CD14-positive monocyte (primary cell): ENCODE measurements at regions not wholly inside any gene's neighbourhood (a gene's known extent, or its start where the extent isn't known, plus 50 kb on each side); places are given as distances from the start of the nearest gene placed in this dataset.

ENCODE experiments used
- DNase-seq, 3 donors: peaks; one replicate each; pipeline ENCODE4 v3.0.0-alpha.2; 2011 to 2022
- H2AFZ ChIP-seq: 2 replicates; pipeline ENCODE4 v1.6.0; 2012; ENCODE audit warnings: mild to moderate bottlenecking, low read depth, low read length, inconsistent platforms; ENCODE audit not compliant: insufficient read depth, poor library complexity, severe bottlenecking
- H3K27ac ChIP-seq, 2 donors: 1 replicate in 1 of 2; 2 replicates in 1 of 2; pipeline ENCODE4 v1.5.1; 2012 to 2013; ENCODE audit warnings: low read length in 2 of 2, control low read depth in 1 of 2, inconsistent platforms in 1 of 2, low read depth in 1 of 2, mild to moderate bottlenecking in 1 of 2
- H3K27me3 ChIP-seq, 2 donors: one replicate each; pipeline versions ENCODE4 v1.6.0 to v1.6.1; 2011 to 2013; ENCODE audit warnings: low read length in 2 of 2; ENCODE audit not compliant: control insufficient read depth in 2 of 2, insufficient read depth in 2 of 2
- H3K36me3 ChIP-seq, 2 donors: replicated peaks in 1 of 2; 1 replicate in 1 of 2; 2 replicates in 1 of 2; pipeline versions ENCODE4 v1.5.1 to v1.6.1; 2012 to 2013; ENCODE audit warnings: low read length in 2 of 2, control low read depth in 1 of 2, inconsistent platforms in 1 of 2, mild to moderate bottlenecking in 1 of 2; ENCODE audit not compliant: insufficient read depth in 2 of 2, control insufficient read depth in 1 of 2
- H3K4me1 ChIP-seq, 2 donors: 1 replicate in 1 of 2; 2 replicates in 1 of 2; pipeline versions ENCODE4 v1.5.1 to v1.6.1; 2012 to 2013; ENCODE audit warnings: low read length in 2 of 2, control low read depth in 1 of 2, inconsistent platforms in 1 of 2, mild to moderate bottlenecking in 1 of 2, moderate library complexity in 1 of 2; ENCODE audit not compliant: insufficient read depth in 2 of 2, control insufficient read depth in 1 of 2
- H3K4me2 ChIP-seq: replicated peaks from 2 replicates; pipeline ENCODE3; 2012; ENCODE audit warnings: low read length, moderate library complexity, mild to moderate bottlenecking; ENCODE audit not compliant: poor library complexity, severe bottlenecking; ENCODE audit errors: extremely low read depth
- H3K4me3 ChIP-seq, 3 experiments: fragments of 200-600 bp in 1 of 3; sonication (generic) in 1 of 3; replicated peaks in 1 of 3; 1 replicate in 2 of 3; 2 replicates in 1 of 3; pipeline ENCODE4 v1.5.1; 2011 to 2013; ENCODE audit warnings: low read length in 3 of 3, mild to moderate bottlenecking in 3 of 3, control low read depth in 2 of 3, low read depth in 2 of 3, inconsistent platforms in 1 of 3, moderate library complexity in 1 of 3
- H3K79me2 ChIP-seq: 2 replicates; pipeline ENCODE4 v1.6.0; 2012; ENCODE audit warnings: mild to moderate bottlenecking, control low read depth, inconsistent platforms, low read length, moderate library complexity; ENCODE audit not compliant: insufficient read depth
- H3K9ac ChIP-seq: 2 replicates; pipeline ENCODE4 v1.6.0; 2017; ENCODE audit warnings: low read length, mild to moderate bottlenecking; ENCODE audit not compliant: insufficient read depth, poor library complexity, severe bottlenecking
- H3K9me3 ChIP-seq, 2 donors: replicated peaks in 1 of 2; 1 replicate in 1 of 2; 2 replicates in 1 of 2; pipeline versions ENCODE4 v1.5.1 to v1.6.1; 2012 to 2013; ENCODE audit warnings: low read length in 2 of 2, control low read depth in 1 of 2; ENCODE audit not compliant: control insufficient read depth in 1 of 2, insufficient read depth in 1 of 2
- H4K20me1 ChIP-seq: 2 replicates; pipeline ENCODE4 v1.6.0; 2012; ENCODE audit warnings: mild to moderate bottlenecking, low read length, control low read depth, moderate library complexity; ENCODE audit not compliant: insufficient read depth
- H3K27ac Mint-ChIP-seq, 7 donors: one replicate each; pipeline ENCODE4 v1.8.0; 2020; ENCODE audit warnings: mild to moderate bottlenecking in 7 of 7, mixed read lengths in 7 of 7, moderate library complexity in 6 of 7, inconsistent platforms in 2 of 7
- H3K27me3 Mint-ChIP-seq, 3 donors: one replicate each; pipeline ENCODE4 v1.8.0; 2021 to 2022; ENCODE audit warnings: low read depth in 3 of 3, mild to moderate bottlenecking in 3 of 3, mixed read lengths in 3 of 3, moderate library complexity in 3 of 3, inconsistent platforms in 1 of 3
- H3K36me3 Mint-ChIP-seq, 2 donors: one replicate each; pipeline ENCODE4 v1.8.0; 2020; ENCODE audit warnings: mixed read lengths in 2 of 2, inconsistent platforms in 1 of 2, mild to moderate bottlenecking in 1 of 2
- H3K4me1 Mint-ChIP-seq: one replicate; pipeline ENCODE4 v1.8.0; 2020; ENCODE audit warnings: mild to moderate bottlenecking, mixed read lengths
- H3K4me3 Mint-ChIP-seq, 2 donors: one replicate each; pipeline ENCODE4 v1.8.0; 2020; ENCODE audit warnings: mild to moderate bottlenecking in 2 of 2, mixed read lengths in 2 of 2, moderate library complexity in 1 of 2
- H3K9me3 Mint-ChIP-seq, 7 donors: one replicate each; pipeline ENCODE4 v1.8.0; 2020 to 2022; ENCODE audit warnings: mixed read lengths in 7 of 7, mild to moderate bottlenecking in 6 of 7, moderate library complexity in 6 of 7, inconsistent platforms in 2 of 7
- CTCF ChIP-seq: fragments of 200-600 bp; IDR thresholded peaks from one replicate; pipeline ENCODE4 v1.8.0; 2022; ENCODE audit warnings: antibody characterized with exemption, mild to moderate bottlenecking
- WGBS: methylation state at CpG from one replicate; pipeline ENCODE4 v1.1.5; 2013; ENCODE audit warnings: missing lambda C conversion rate; ENCODE audit not compliant: insufficient coverage; 5-methylcytosine and 5-hydroxymethylcytosine counted together
- intact Hi-C, 2 donors: fragments of 100-400 bp; cut with micrococcal nuclease; formaldehyde crosslinking; loops; one replicate each; pipeline versions ENCODE4 v1.15.0 to v1.15.1; 2023

- no CpG with 5 or more reads among the region's 1 CpG for whole genome bisulfite sequencing
- no peak overlapping the region for H3K4me3 Mint-ChIP-seq
- no peak overlapping the region for H3K9ac ChIP-seq
- no peaks in the 10 kb centered on the region for H3K36me3 Mint-ChIP-seq
- no peaks in the 10 kb centered on the region for H3K4me1 ChIP-seq
- H3K9me3 ChIP-seq, result peaks cover 11 to 20% of the 10 kb centered on the region in 2 donors
- peaks cover 1 to 2% (median 1%) of the 10 kb centered on the region in 3 donors for H3K27me3 Mint-ChIP-seq
- H3K27ac ChIP-seq, result no peak overlapping the region
- no peaks in the 10 kb centered on the region for H4K20me1 ChIP-seq
- H3K27me3 ChIP-seq, result no peaks in the 10 kb centered on the region
- H3K9me3 Mint-ChIP-seq, result peaks cover 2 to 18% (median 3%) of the 10 kb centered on the region in 7 donors
- H3K4me1 Mint-ChIP-seq, result no peaks in the 10 kb centered on the region
- no peak overlapping the region for H3K4me3 ChIP-seq
- no peak for DNase-seq
- H3K27ac Mint-ChIP-seq, result no peak overlapping the region
- no peak overlapping the region for H2AFZ ChIP-seq
- H3K36me3 ChIP-seq, result no peaks in the 10 kb centered on the region
- H3K79me2 ChIP-seq, result no peaks in the 10 kb centered on the region
- TF ChIP-seq CTCF, result no peak
- intact Hi-C loops, result no loop called here
- H3K4me2 ChIP-seq, result no peak overlapping the region
Measured at GRCh38 chr5:155629597-155629996, 616.0 kb downstream of the KIF4B start.

- no peaks in the 10 kb centered on the region for H3K4me1 Mint-ChIP-seq
- H3K4me3 Mint-ChIP-seq, result no peak overlapping the region
- no peaks in the 10 kb centered on the region for H3K36me3 ChIP-seq
- intact Hi-C loops, result no loop called here
- no peak overlapping the region for H3K27ac ChIP-seq
- peaks cover 2 to 22% (median 3%) of the 10 kb centered on the region in 7 donors for H3K9me3 Mint-ChIP-seq
- no peak overlapping the region for H3K27ac Mint-ChIP-seq
- no peak overlapping the region for H3K9ac ChIP-seq
- H3K27me3 ChIP-seq, result no peaks in the 10 kb centered on the region
- peaks cover 0 to 3% (median 0%) of the 10 kb centered on the region in 3 donors for H3K27me3 Mint-ChIP-seq
- 59% methylated on average over 2 of the region's 3 CpGs for WGBS
- H3K4me1 ChIP-seq, result no peaks in the 10 kb centered on the region
- no peak overlapping the region for H3K4me3 ChIP-seq
- TF ChIP-seq CTCF, result no peak
- H3K79me2 ChIP-seq, result no peaks in the 10 kb centered on the region
- no peak for DNase-seq
- H4K20me1 ChIP-seq, result no peaks in the 10 kb centered on the region
- no peak overlapping the region for H3K4me2 ChIP-seq
- peaks cover 11 to 20% of the 10 kb centered on the region in 2 donors for H3K9me3 ChIP-seq
- no peaks in the 10 kb centered on the region for H3K36me3 Mint-ChIP-seq
- no peak overlapping the region for H2AFZ ChIP-seq
Measured at GRCh38 chr5:155631116-155631515, 617.6 kb downstream of the KIF4B start.
